ENCODE measurements at regions not wholly inside any gene's neighbourhood (a gene's known extent, or its start where the extent isn't known, plus 50 kb on each side); places are given as distances from the start of the nearest gene placed in this dataset.

DNA sequence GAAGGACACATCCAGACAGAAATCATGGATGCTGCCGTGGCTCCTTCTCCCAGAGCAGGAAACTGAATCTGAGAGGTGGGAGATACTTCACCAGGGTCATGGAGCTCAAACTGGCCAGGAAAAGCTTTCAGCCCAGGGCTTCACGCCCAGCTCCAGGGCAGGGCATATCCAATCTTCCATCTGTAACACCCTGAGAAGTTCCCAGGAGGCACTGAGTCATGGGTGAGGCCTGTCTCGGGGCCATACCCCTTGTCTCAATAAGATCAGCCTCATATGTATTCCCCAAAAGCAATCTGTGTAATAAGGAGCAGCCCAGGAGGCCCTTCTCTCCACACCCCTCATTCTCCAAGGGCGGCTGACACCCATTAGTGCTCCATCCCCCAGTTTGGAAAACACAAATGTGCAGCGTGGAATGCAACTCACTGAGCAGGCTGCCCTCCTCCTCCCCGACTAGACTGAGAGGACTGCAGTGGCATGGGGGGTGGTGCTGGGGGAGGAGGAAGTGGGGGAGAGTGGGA lies 439.3 kb upstream of the SULF2 start:
- H3K4me3 Mint-ChIP-seq (ENCODE audit: low read depth) = no peak overlapping the region
- H3K27ac Mint-ChIP-seq = no peak overlapping the region
- DNase-seq (ENCODE audit: low spot score, unreplicated experiment) = no peak
- TF ChIP-seq, protein P1, sequence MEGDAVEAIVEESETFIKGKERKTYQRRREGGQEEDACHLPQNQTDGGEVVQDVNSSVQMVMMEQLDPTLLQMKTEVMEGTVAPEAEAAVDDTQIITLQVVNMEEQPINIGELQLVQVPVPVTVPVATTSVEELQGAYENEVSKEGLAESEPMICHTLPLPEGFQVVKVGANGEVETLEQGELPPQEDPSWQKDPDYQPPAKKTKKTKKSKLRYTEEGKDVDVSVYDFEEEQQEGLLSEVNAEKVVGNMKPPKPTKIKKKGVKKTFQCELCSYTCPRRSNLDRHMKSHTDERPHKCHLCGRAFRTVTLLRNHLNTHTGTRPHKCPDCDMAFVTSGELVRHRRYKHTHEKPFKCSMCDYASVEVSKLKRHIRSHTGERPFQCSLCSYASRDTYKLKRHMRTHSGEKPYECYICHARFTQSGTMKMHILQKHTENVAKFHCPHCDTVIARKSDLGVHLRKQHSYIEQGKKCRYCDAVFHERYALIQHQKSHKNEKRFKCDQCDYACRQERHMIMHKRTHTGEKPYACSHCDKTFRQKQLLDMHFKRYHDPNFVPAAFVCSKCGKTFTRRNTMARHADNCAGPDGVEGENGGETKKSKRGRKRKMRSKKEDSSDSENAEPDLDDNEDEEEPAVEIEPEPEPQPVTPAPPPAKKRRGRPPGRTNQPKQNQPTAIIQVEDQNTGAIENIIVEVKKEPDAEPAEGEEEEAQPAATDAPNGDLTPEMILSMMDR (IDR thresholded peaks at IDR 0.05; ENCODE audit: unreplicated experiment) = no peak
- H3K4me1 Mint-ChIP-seq (ENCODE audit: low read depth) = peaks cover 3% of the 10 kb centered on the region
- no peaks in the 10 kb centered on the region for H3K36me3 Mint-ChIP-seq (ENCODE audit: insufficient read depth)
- no peaks in the 10 kb centered on the region for H3K27me3 Mint-ChIP-seq
- no peaks in the 10 kb centered on the region for H3K9me3 Mint-ChIP-seq (ENCODE audit: low read depth)

DNA sequence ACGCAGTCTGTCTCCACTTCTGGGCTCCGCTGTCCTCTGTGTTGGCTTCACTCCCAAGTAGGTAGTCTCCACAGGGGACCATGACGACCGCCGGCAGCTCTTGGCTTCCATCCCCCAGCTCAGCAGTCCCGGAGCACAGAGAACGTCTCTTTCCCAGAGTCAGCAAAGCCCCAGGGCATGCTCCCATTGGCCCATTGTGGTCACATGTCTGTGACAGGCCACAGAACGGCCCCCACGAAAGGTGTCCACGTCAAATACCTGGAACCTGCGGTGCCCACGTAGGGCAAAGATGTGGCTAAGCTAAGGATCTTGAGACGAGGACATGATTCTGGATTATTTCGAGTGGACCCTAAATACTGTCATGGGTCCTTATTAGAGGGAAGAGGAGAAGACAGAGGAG lies 438.4 kb upstream of the SULF2 start:
- Mint-ChIP-seq H3K36me3 (ENCODE audit: insufficient read depth) (no peaks in the 10 kb centered on the region), H3K4me3 (ENCODE audit: low read depth) (no peak overlapping the region), H3K27ac (no peak overlapping the region), H3K4me1 (ENCODE audit: low read depth) (peaks cover 4% of the 10 kb centered on the region), H3K27me3 (peaks cover 3% of the 10 kb centered on the region), H3K9me3 (ENCODE audit: low read depth) (no peaks in the 10 kb centered on the region)
- TF ChIP-seq, protein P1 (IDR thresholded peaks at IDR 0.05; ENCODE audit: unreplicated experiment) = no peak
- DNase-seq (ENCODE audit: low spot score, unreplicated experiment) = no peak

DNA sequence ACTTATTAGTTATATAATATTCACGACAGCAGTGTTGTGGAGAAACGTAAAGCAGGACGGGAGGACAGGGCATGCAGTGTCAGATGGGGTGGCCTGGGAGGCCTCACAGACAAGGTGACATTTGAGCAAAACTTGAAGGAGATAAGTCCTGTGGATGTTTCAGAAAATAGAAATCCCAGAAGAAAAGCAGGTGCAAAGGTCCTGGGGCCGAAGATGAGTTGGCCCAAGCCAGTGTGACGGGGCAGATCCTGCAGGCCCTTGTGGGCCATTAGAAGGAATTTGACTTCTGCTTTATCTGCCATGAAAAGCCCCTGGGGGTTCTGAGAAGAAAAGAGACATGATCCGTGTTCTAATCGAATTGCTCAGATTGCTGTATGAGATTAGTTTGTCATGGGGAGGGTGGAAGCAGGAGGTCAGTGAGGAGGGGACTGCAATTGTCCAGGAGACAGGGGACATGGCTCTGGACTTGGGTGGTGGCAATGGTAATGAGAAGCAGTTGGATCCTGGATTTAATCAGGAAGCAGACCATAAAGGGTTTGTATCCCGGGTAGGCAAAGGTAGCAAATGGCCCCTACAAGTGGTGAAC lies 437.4 kb upstream of the SULF2 start:
- no peak for DNase-seq (ENCODE audit: low spot score, unreplicated experiment)
- peaks cover 3% of the 10 kb centered on the region for H3K27me3 Mint-ChIP-seq
- H3K36me3 Mint-ChIP-seq (ENCODE audit: insufficient read depth) = no peaks in the 10 kb centered on the region
- H3K9me3 Mint-ChIP-seq (ENCODE audit: low read depth) = no peaks in the 10 kb centered on the region
- no peak overlapping the region for H3K27ac Mint-ChIP-seq
- TF ChIP-seq, protein P1 (IDR thresholded peaks at IDR 0.05; ENCODE audit: unreplicated experiment) = no peak
- H3K4me1 Mint-ChIP-seq (ENCODE audit: low read depth) = peaks cover 4% of the 10 kb centered on the region
- no peak overlapping the region for H3K4me3 Mint-ChIP-seq (ENCODE audit: low read depth)

- peaks cover 3% of the 10 kb centered on the region for H3K27me3 Mint-ChIP-seq
- no peaks in the 10 kb centered on the region for H3K36me3 Mint-ChIP-seq (ENCODE audit: insufficient read depth)
- TF ChIP-seq, protein P1 (IDR thresholded peaks at IDR 0.05; ENCODE audit: unreplicated experiment) = no peak
- H3K9me3 Mint-ChIP-seq (ENCODE audit: low read depth) = no peaks in the 10 kb centered on the region
- no peak overlapping the region for H3K4me3 Mint-ChIP-seq (ENCODE audit: low read depth)
- H3K27ac Mint-ChIP-seq = no peak overlapping the region
- DNase-seq (ENCODE audit: low spot score, unreplicated experiment) = no peak
- H3K4me1 Mint-ChIP-seq (ENCODE audit: low read depth) = peaks cover 4% of the 10 kb centered on the region
These were observed 434.9 kb upstream of the SULF2 start for GRCh38 chr20:48220033-48220633.

- no peaks in the 10 kb centered on the region for H3K9me3 Mint-ChIP-seq (ENCODE audit: low read depth)
- no peak for DNase-seq (ENCODE audit: low spot score, unreplicated experiment)
- H3K27ac Mint-ChIP-seq = no peak overlapping the region
- peaks cover 3% of the 10 kb centered on the region for H3K27me3 Mint-ChIP-seq
- TF ChIP-seq, protein P1 (IDR thresholded peaks at IDR 0.05; ENCODE audit: unreplicated experiment) = no peak
- H3K4me1 Mint-ChIP-seq (ENCODE audit: low read depth) = peaks cover 7% of the 10 kb centered on the region
- no peak overlapping the region for H3K4me3 Mint-ChIP-seq (ENCODE audit: low read depth)
- no peaks in the 10 kb centered on the region for H3K36me3 Mint-ChIP-seq (ENCODE audit: insufficient read depth)
These were observed 434.0 kb upstream of the SULF2 start for GRCh38 chr20:48219306-48219705.

All from progenitor cell of endocrine pancreas (in vitro differentiated cells).